Umbilical cord (tissue), 1 donor: ENCODE measurements at regions not wholly inside any gene's neighbourhood (a gene's known extent, or its start where the extent isn't known, plus 50 kb on each side); places are given as distances from the start of the nearest gene placed in this dataset.
"Not testable (repeated sequence)": the region's sequence is repeated elsewhere in the genome, so short reads cannot be mapped to it uniquely, and the experiment has no call there.

Experiments
- DNase-seq: peaks from one replicate; pipeline ENCODE4 v3.0.0-alpha.2; 2015; ENCODE audit warnings: low spot score

DNA sequence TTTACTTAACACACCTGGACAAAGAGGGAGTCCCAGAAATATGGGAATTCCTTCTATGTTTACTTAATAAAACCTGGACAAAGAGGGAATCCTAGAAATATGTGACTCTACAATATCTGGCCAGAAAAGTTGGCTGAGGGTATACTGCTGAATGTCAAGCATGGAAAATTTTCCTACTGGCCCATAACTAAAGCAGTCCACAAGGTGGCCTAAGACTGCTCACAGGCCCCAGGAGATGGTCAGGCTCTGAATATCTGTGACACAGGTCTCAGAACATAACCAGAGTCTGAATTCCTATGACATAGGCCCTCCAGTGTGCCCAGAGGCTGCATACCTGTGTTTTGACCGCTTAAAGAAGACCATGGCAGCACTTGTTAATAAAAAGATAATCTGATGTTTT lies 578.2 kb upstream of the NRSN1 start:
- DNase-seq, result no peak

GRCh38 chr6:23554953-23555352 lies 571.1 kb upstream of the NRSN1 start:
- DNase-seq, result not testable (repeated sequence)

- no peak for DNase-seq
Observed at GRCh38 chr6:23559587-23560343, 566.2 kb upstream of the NRSN1 start.

DNA sequence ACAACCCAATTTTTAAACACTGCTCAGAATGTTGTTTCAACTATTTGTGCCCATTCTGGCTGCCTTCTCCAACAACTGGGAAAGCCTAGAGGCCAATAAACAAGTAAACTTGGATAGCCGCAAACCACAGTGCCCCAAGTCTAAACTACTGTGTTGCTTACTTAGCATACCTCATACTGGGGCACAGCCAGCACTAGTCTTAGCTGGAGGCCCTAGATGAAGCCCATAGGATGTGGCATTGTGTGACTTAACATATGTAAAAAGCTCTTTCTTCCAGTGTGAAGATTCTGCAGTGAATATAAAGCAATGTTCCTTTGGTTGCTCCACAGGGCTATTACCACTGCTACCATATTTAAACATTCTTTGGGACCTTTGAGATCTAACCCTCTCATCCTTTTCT lies 564.3 kb upstream of the NRSN1 start:
- DNase-seq, result no peak

GRCh38 chr6:23562554-23562953 lies 563.5 kb upstream of the NRSN1 start:
- DNase-seq, result no peak

DNA sequence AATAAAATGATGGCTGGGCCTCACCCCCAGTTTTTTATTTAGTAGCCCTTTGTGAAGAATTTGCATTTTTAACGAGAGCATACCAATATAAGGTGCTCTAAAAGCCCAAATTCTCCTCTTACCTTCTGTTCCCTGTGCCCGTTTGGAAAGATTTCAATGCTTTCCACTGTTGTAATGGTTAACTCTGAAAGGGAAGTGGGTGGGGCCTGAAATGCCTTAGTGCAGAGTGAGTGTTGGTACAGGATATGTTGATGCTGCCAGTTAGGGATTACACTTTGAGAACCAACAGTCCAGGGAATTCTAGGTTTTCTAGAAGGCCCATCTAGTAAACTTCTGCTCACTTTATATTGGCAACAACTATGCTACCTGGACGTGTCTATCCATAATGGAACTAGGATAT lies 562.7 kb upstream of the NRSN1 start:
- no peak for DNase-seq

DNA sequence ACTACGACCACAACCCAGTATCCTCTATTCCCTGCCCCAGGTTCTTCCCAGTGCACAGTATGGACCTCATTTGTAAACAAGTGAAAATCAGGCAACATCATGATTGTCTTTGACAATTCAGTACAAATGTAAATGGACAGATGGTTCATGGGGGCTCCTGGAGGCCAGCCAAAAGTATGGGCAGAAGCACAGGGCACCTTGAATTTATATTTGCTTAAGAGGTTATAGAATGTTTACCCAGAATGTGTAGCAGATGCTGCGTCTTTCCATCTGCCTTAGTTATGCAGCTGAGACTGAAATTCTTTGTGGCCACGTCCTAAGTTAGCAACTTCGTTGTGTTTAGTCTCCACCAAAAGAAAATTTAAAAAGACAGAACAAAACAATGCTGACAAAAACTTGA lies 559.6 kb upstream of the NRSN1 start:
- no peak for DNase-seq

DNA sequence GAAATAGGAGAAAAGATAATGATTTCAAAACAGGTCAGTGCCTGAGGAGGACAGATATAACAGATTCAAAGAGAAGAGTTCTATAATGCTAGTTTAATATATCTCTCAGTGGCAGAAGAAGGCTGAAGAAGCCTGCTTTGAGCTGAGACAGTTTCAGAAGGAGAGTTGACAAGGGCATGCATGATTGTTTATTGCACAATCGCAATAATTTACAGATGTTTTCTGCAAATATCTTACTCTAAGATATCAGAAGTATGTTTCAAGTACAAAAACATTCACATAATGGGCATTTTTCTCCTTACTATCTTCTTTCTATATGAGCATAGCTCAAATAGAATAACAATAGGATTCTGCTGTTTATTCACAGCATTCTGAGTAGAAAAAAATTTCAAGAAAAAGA lies 557.7 kb upstream of the NRSN1 start:
- DNase-seq, result no peak

DNA sequence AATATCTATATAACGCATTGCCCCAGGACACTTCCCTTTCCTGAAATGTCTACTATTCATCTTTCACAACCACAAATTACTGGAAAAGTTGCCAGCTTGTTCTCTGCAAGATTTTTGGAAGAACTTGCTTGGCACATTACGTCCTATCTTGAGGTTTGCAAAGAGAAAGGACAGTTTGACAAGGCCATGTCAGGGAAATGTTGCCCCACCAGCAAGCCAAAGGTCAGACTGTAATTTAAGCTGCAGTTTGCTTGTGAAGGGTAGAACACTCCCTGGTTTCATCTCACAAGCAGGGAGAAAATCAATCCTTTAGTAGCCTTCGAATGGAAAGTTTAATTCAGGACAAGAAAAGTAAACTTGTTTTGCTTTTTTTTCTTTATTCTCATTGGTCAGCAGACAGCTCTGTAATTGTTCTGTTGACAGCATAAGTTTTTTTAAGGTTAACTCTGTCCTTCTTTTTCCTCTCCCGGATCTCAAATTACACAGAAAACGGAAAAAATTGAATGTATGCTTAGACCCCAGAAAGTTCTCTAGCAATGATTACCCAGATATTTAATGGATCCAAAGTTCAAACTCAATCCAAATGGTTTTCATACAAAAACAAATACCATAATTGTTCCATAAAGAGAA lies 541.8 kb upstream of the NRSN1 start:
- no peak for DNase-seq

- DNase-seq, result no peak
Observed at GRCh38 chr6:23587582-23587981, 538.4 kb upstream of the NRSN1 start.

- no peak for DNase-seq
Observed at GRCh38 chr6:23589811-23590210, 536.2 kb upstream of the NRSN1 start.

- DNase-seq, result no peak
Observed at GRCh38 chr6:23590498-23591126, 535.4 kb upstream of the NRSN1 start.

- no peak for DNase-seq
Observed at GRCh38 chr6:23591761-23592160, 534.3 kb upstream of the NRSN1 start.

- DNase-seq, result no peak
Observed at GRCh38 chr6:23600118-23600517, 525.9 kb upstream of the NRSN1 start.

DNA sequence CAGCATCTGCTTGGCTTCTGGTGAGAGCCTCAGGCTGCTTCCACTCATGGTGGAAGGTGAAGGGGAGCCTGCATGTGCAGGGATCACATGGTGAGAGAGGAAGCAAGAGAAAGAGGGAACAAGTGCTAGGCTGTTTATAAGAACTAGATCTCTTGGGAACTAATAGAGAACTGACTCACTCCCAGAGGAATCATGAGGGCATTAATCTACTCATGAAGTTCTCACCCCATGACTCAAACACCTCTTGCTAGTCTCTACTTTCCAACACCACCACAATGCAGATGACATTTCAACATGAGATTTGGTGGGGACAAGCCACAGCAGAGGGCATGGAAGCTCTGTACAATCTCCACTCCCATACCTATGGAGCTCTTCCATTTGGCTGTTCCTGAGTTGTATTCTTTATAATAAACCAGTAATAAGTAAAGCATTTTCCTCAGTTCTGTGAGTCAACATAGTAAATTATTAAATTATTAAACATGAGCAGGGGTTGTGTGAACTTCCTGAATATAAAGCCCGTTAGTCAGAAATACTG lies 524.1 kb upstream of the NRSN1 start:
- DNase-seq, result no peak

- DNase-seq, result no peak
Observed at GRCh38 chr6:23608931-23609435, 517.0 kb upstream of the NRSN1 start.

DNA sequence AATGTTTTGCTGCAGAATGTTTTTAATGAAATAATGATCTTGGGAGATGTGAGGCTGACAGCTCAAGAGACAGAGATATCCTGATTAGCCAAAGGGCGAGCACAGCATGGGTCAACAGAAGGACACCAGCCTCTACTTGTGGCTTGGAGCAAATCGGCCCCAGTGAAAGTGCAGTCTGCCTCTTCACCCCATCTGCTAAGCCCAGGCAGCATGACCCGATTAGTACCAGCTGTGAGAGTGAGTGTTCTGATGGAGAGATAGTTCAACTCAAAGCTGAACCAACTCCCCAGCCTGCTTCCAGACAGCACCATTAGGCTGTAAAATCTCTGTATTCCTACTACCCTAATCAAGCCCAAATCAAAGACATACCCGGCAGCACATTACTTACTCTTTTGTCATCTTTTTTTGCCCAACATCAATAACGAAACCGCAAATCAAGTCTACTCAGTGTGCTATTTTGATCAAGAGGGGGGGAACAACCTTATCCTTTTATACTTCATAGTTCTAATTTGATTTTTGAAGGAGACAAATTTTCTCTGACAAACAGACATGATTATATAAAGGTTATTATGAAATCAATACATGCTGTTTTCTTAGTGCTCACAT lies 514.1 kb upstream of the NRSN1 start:
- no peak for DNase-seq

DNA sequence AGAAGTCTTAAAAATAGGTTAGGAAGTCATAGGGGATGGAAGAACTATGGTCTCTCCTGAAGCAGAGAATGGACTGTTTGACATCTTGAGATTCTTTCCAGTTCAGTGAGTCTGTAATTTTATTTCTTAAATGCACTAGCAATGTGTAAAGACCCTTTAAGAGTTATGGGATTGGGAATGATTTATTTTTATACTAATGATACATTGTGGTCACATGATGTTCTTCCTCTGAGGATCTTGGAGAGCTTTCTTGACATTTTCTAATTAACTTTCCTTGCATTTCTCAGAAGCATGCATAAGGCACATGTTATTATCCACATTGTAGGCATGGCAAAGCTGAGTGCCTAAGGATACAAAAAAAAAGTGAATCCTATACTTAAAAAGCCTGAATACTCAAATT lies 507.6 kb upstream of the NRSN1 start:
- DNase-seq, result no peak

DNA sequence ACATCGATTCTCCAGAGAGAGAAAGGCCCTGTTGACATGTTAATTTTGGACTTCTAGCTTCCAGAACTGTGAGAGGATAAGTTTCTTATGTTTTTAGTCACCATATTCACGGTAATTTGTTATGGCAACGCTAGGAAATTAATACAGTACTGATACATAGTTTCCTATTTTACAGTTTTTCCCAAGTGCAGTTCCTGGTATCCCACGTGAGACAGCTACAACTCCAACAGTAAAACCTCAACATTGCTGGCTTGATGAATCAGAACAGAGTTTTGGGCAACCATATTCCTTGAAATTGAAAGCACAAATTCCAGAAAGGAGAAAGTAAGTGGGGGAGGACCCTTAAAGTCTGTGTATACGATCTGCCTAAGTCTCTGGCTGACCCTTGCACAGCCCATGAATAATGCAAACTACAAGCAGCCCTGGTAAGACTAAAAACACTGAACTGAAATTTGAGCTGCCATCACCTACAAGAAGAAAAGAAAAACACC lies 505.1 kb upstream of the NRSN1 start:
- DNase-seq, result no peak

DNA sequence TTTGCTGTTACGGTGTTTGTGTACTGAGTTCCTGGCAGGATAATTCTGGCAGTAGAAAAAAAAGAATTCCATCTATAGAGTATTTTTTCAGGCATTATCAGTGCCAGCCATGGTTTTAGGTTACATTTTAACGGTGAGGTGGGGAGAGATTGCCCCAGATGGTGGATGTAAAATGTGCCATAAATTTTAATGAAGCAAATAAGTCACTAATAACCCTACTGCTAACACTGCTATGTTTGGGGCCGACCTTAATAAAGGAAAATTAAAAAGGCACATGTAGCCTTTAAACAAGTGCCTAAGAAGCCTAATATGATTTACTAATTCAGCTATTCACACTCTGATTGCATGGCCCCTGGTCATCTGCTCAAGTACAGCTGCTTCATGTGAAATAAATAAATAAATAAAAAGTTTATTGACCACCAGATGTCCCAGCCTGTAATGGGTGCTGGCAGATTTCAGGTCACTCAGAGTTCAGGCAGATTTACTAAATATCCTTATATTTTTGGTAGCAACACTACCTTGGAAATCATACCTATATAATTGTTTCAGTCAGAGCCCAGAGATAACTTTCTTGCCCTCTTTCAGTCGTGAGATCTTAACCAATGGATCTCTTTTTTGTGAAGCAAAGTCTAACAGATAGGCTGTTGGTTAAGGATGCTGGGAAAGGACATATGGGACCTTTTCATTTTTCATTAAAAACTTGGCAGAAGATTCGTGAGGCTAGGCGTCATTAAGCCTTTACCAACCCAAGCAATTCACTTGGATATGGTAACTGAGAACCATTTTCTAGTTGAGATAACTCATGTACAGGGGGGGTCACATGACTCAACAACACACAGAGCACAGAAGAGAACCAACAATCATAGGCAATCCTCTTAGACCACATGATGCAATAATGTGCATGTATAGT lies 495.0 kb upstream of the NRSN1 start:
- DNase-seq, result no peak

- DNase-seq, result no peak
Observed at GRCh38 chr6:23633996-23634395, 492.0 kb upstream of the NRSN1 start.
